ENCODE measurements at regions not wholly inside any gene's neighbourhood (a gene's known extent, or its start where the extent isn't known, plus 50 kb on each side); places are given as distances from the start of the nearest gene placed in this dataset.
A peak's percentile ranks its signal among the peaks of the same experiment; 100 is the strongest.

GRCh38 chr3:110405830-110406585, 665.6 kb upstream of the NECTIN3 start:
- TF ChIP-seq CTCF (IDR thresholded peaks at IDR 0.05; ENCODE audit: unreplicated experiment): no peak
- BruUV-seq (replicated peaks): no TSS peak
- H3K27me3 Mint-ChIP-seq (ENCODE audit: unreplicated experiment): no peaks in the 10 kb centered on the region
- no peak for DNase-seq
- peaks cover 7% of the 10 kb centered on the region for H3K4me1 Mint-ChIP-seq (ENCODE audit: low read depth, unreplicated experiment)
- no peak overlapping the region for H3K27ac Mint-ChIP-seq (ENCODE audit: unreplicated experiment)
- no peak overlapping the region for H3K4me3 Mint-ChIP-seq (ENCODE audit: low read depth, unreplicated experiment)
- H3K36me3 Mint-ChIP-seq (ENCODE audit: insufficient read depth, unreplicated experiment): no peaks in the 10 kb centered on the region
- intact Hi-C loops (cut with micrococcal nuclease; ENCODE audit: unreplicated experiment): no loop called here
- CTCF ChIA-PET: interaction anchor here (0.6 to 1.1 kb wide), 2 partner anchors 145 to 304 kb away, joined by 3 read pairs; no protein-coding TSS in a partner anchor
- H3K9me3 Mint-ChIP-seq (ENCODE audit: low read depth, unreplicated experiment): no peaks in the 10 kb centered on the region

DNA sequence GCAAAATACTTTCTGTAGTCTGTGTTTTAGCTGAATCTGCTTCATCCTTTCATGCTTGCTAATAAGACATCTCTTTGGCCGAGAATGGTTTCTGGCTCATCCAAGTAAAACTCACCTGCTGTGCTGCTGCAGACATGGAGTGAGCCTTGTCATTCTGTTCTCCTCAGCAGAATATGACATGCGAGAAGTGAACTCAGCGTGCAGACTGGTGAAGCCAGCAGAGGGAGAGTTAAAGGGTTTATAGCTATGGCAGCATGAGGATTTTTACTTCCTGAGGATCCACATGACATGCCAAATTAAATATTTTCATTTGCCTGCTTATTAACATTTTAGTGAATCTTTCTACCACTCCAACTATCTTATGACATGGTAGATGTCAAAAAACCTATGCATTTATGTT, 658.4 kb upstream of the NECTIN3 start:
- H3K27ac Mint-ChIP-seq (ENCODE audit: unreplicated experiment): peak overlapping the region; percentile 89
- no TSS peak for BruUV-seq (replicated peaks)
- DNase-seq: no peak
- no peaks in the 10 kb centered on the region for H3K36me3 Mint-ChIP-seq (ENCODE audit: insufficient read depth, unreplicated experiment)
- no peak for TF ChIP-seq CTCF (IDR thresholded peaks at IDR 0.05; ENCODE audit: unreplicated experiment)
- intact Hi-C loops (cut with micrococcal nuclease; ENCODE audit: unreplicated experiment): loop anchor here (10.0 kb wide), 1 partner anchor 662 kb away; the partner anchor contains the start of gene NECTIN3
- H3K4me3 Mint-ChIP-seq (ENCODE audit: low read depth, unreplicated experiment): no peak overlapping the region
- CTCF ChIA-PET: interaction anchor here (0.6 to 1.1 kb wide), 2 partner anchors 10 to 954 kb away, joined by 3 to 4 read pairs; no protein-coding TSS in a partner anchor
- peaks cover 34% of the 10 kb centered on the region for H3K4me1 Mint-ChIP-seq (ENCODE audit: low read depth, unreplicated experiment)
- no peaks in the 10 kb centered on the region for H3K9me3 Mint-ChIP-seq (ENCODE audit: low read depth, unreplicated experiment)
- H3K27me3 Mint-ChIP-seq (ENCODE audit: unreplicated experiment): no peaks in the 10 kb centered on the region

- DNase-seq: no peak
- BruUV-seq (replicated peaks): no TSS peak
- CTCF ChIA-PET: interaction anchor here (1.1 kb wide), 1 partner anchor 10 kb away, joined by 3 read pairs; no protein-coding TSS in a partner anchor
- peaks cover 34% of the 10 kb centered on the region for H3K4me1 Mint-ChIP-seq (ENCODE audit: low read depth, unreplicated experiment)
- TF ChIP-seq CTCF (IDR thresholded peaks at IDR 0.05; ENCODE audit: unreplicated experiment): no peak
- intact Hi-C loops (cut with micrococcal nuclease; ENCODE audit: unreplicated experiment): loop anchor here (2.0 to 10.0 kb wide), 2 partner anchors 69 to 661 kb away; partner anchors contain the start of gene NECTIN3
- no peaks in the 10 kb centered on the region for H3K36me3 Mint-ChIP-seq (ENCODE audit: insufficient read depth, unreplicated experiment)
- H3K27me3 Mint-ChIP-seq (ENCODE audit: unreplicated experiment): no peaks in the 10 kb centered on the region
- no peak overlapping the region for H3K4me3 Mint-ChIP-seq (ENCODE audit: low read depth, unreplicated experiment)
- H3K27ac Mint-ChIP-seq (ENCODE audit: unreplicated experiment): peak overlapping the region; percentile 89
- H3K9me3 Mint-ChIP-seq (ENCODE audit: low read depth, unreplicated experiment): no peaks in the 10 kb centered on the region
Observed at GRCh38 chr3:110413807-110414748, 657.5 kb upstream of the NECTIN3 start.

DNA sequence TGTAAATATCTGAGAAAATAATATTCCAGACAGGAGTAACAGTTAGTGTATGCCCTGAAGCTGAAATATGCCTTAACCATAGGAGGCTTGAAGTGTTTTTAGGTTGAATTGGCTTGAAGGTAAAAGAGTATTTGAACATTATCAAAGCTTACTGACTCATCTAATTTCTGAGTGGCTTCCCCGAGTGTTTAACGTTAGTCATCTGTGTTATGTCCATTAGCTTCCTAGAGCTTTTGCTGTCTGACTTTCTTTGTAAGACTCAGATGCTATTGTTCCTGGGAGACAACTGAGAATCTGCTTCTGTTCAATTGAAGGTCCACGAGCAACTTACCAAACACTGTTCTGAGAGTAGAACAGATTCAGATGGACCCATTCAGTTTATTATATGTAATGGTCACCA, 656.8 kb upstream of the NECTIN3 start:
- no TSS peak for BruUV-seq (replicated peaks)
- Mint-ChIP-seq H3K4me3 (ENCODE audit: low read depth, unreplicated experiment) (no peak overlapping the region), H3K27ac (ENCODE audit: unreplicated experiment) (peak overlapping the region; percentile 29), H3K4me1 (ENCODE audit: low read depth, unreplicated experiment) (peaks cover 34% of the 10 kb centered on the region), H3K27me3 (ENCODE audit: unreplicated experiment) (no peaks in the 10 kb centered on the region), H3K36me3 (ENCODE audit: insufficient read depth, unreplicated experiment) (peaks cover under 1% of the 10 kb centered on the region), H3K9me3 (ENCODE audit: low read depth, unreplicated experiment) (no peaks in the 10 kb centered on the region)
- DNase-seq: no peak
- intact Hi-C loops (cut with micrococcal nuclease; ENCODE audit: unreplicated experiment): loop anchor here (2.0 to 10.0 kb wide), 2 partner anchors 70 to 660 kb away; partner anchors contain the start of gene NECTIN3
- CTCF ChIA-PET: no interaction called here
- TF ChIP-seq CTCF (IDR thresholded peaks at IDR 0.05; ENCODE audit: unreplicated experiment): no peak

Data from Calu3 (cell line).